Activated naive CD8-positive, alpha-beta T cell (primary cell): ENCODE measurements at regions not wholly inside any gene's neighbourhood (a gene's known extent, or its start where the extent isn't known, plus 50 kb on each side); places are given as distances from the start of the nearest gene placed in this dataset.

Experiments used
- H3K27ac Mint-ChIP-seq: one replicate; pipeline ENCODE4 v1.8.0; 2021; ENCODE audit warnings: mixed read lengths
- H3K27me3 Mint-ChIP-seq: one replicate; pipeline ENCODE4 v1.8.0; 2021; ENCODE audit warnings: mixed read lengths
- H3K36me3 Mint-ChIP-seq: one replicate; pipeline ENCODE4 v1.8.0; 2021; ENCODE audit warnings: mixed read lengths
- H3K4me1 Mint-ChIP-seq: one replicate; pipeline ENCODE4 v1.8.0; 2021; ENCODE audit warnings: low read depth, mixed read lengths
- H3K4me3 Mint-ChIP-seq: one replicate; pipeline ENCODE4 v1.8.0; 2021; ENCODE audit warnings: mild to moderate bottlenecking, mixed read lengths
- H3K9me3 Mint-ChIP-seq: one replicate; pipeline ENCODE4 v1.8.0; 2021; ENCODE audit warnings: low read depth, mixed read lengths

GRCh38 chr7:3238525-3239210 is 62.4 kb upstream of the SDK1 start:
- H3K36me3 Mint-ChIP-seq: peaks cover 7% of the 10 kb centered on the region
- H3K4me1 Mint-ChIP-seq: no peaks in the 10 kb centered on the region
- H3K27ac Mint-ChIP-seq: no peak overlapping the region
- H3K4me3 Mint-ChIP-seq: no peak overlapping the region
- H3K27me3 Mint-ChIP-seq: peaks cover 2% of the 10 kb centered on the region
- H3K9me3 Mint-ChIP-seq: peaks cover 10% of the 10 kb centered on the region

GRCh38 chr7:3239291-3239691 is 61.8 kb upstream of the SDK1 start:
- no peaks in the 10 kb centered on the region for H3K4me1 Mint-ChIP-seq
- H3K27me3 Mint-ChIP-seq: peaks cover 2% of the 10 kb centered on the region
- H3K27ac Mint-ChIP-seq: no peak overlapping the region

GRCh38 chr7:3240826-3241430 is 60.1 kb upstream of the SDK1 start:
- no peaks in the 10 kb centered on the region for H3K4me1 Mint-ChIP-seq
- H3K4me3 Mint-ChIP-seq: no peak overlapping the region

More at GRCh38 chr7:3239291-3239691, 61.8 kb upstream of the SDK1 start:
- Mint-ChIP-seq H3K9me3 (peaks cover 10% of the 10 kb centered on the region), H3K4me3 (no peak overlapping the region), H3K36me3 (peaks cover 7% of the 10 kb centered on the region)

GRCh38 chr7:3241686-3242258 is 59.3 kb upstream of the SDK1 start:
- H3K4me1 Mint-ChIP-seq: no peaks in the 10 kb centered on the region
- no peak overlapping the region for H3K27ac Mint-ChIP-seq
- H3K27me3 Mint-ChIP-seq: peaks cover 2% of the 10 kb centered on the region
- peaks cover 5% of the 10 kb centered on the region for H3K9me3 Mint-ChIP-seq
- no peak overlapping the region for H3K4me3 Mint-ChIP-seq
- H3K36me3 Mint-ChIP-seq: no peaks in the 10 kb centered on the region

More at GRCh38 chr7:3240826-3241430, 60.1 kb upstream of the SDK1 start:
- no peaks in the 10 kb centered on the region for H3K36me3 Mint-ChIP-seq
- peaks cover 2% of the 10 kb centered on the region for H3K27me3 Mint-ChIP-seq
- H3K27ac Mint-ChIP-seq: no peak overlapping the region
- no peaks in the 10 kb centered on the region for H3K9me3 Mint-ChIP-seq

GRCh38 chr7:3242398-3242972 is 58.6 kb upstream of the SDK1 start:
- H3K36me3 Mint-ChIP-seq: no peaks in the 10 kb centered on the region
- H3K27me3 Mint-ChIP-seq: no peaks in the 10 kb centered on the region
- no peak overlapping the region for H3K27ac Mint-ChIP-seq
- peaks cover 8% of the 10 kb centered on the region for H3K9me3 Mint-ChIP-seq
- no peak overlapping the region for H3K4me3 Mint-ChIP-seq
- H3K4me1 Mint-ChIP-seq: no peaks in the 10 kb centered on the region

GRCh38 chr7:3243256-3243655 is 57.8 kb upstream of the SDK1 start:
- Mint-ChIP-seq H3K27me3 (no peaks in the 10 kb centered on the region), H3K4me1 (no peaks in the 10 kb centered on the region), H3K4me3 (no peak overlapping the region), H3K9me3 (peaks cover 8% of the 10 kb centered on the region), H3K36me3 (no peaks in the 10 kb centered on the region), H3K27ac (no peak overlapping the region)

GRCh38 chr7:3243680-3244079 is 57.4 kb upstream of the SDK1 start:
- no peak overlapping the region for H3K27ac Mint-ChIP-seq
- H3K36me3 Mint-ChIP-seq: no peaks in the 10 kb centered on the region
- no peaks in the 10 kb centered on the region for H3K4me1 Mint-ChIP-seq
- no peaks in the 10 kb centered on the region for H3K27me3 Mint-ChIP-seq
- H3K4me3 Mint-ChIP-seq: no peak overlapping the region
- peaks cover 8% of the 10 kb centered on the region for H3K9me3 Mint-ChIP-seq

- H3K27ac Mint-ChIP-seq: no peak overlapping the region
- H3K4me3 Mint-ChIP-seq: no peak overlapping the region
- no peaks in the 10 kb centered on the region for H3K36me3 Mint-ChIP-seq
- no peaks in the 10 kb centered on the region for H3K4me1 Mint-ChIP-seq
- H3K9me3 Mint-ChIP-seq: peaks cover 8% of the 10 kb centered on the region
- no peaks in the 10 kb centered on the region for H3K27me3 Mint-ChIP-seq
Measured at GRCh38 chr7:3244241-3244814, 56.7 kb upstream of the SDK1 start.

GRCh38 chr7:3245077-3245476 is 56.0 kb upstream of the SDK1 start:
- no peaks in the 10 kb centered on the region for H3K4me1 Mint-ChIP-seq
- H3K27ac Mint-ChIP-seq: no peak overlapping the region
- no peak overlapping the region for H3K4me3 Mint-ChIP-seq

GRCh38 chr7:3245721-3246120 is 55.3 kb upstream of the SDK1 start:
- no peaks in the 10 kb centered on the region for H3K36me3 Mint-ChIP-seq
- no peaks in the 10 kb centered on the region for H3K4me1 Mint-ChIP-seq
- H3K27me3 Mint-ChIP-seq: no peaks in the 10 kb centered on the region
- no peak overlapping the region for H3K4me3 Mint-ChIP-seq
- H3K9me3 Mint-ChIP-seq: peaks cover 8% of the 10 kb centered on the region
- H3K27ac Mint-ChIP-seq: no peak overlapping the region

More at GRCh38 chr7:3245077-3245476, 56.0 kb upstream of the SDK1 start:
- no peaks in the 10 kb centered on the region for H3K27me3 Mint-ChIP-seq
- H3K9me3 Mint-ChIP-seq: peaks cover 8% of the 10 kb centered on the region
- H3K36me3 Mint-ChIP-seq: no peaks in the 10 kb centered on the region

GRCh38 chr7:3246127-3246526 is 54.9 kb upstream of the SDK1 start:
- Mint-ChIP-seq H3K4me3 (no peak overlapping the region), H3K36me3 (no peaks in the 10 kb centered on the region), H3K27me3 (no peaks in the 10 kb centered on the region)

GRCh38 chr7:3246651-3247050 is 54.4 kb upstream of the SDK1 start:
- H3K27ac Mint-ChIP-seq: no peak overlapping the region
- H3K9me3 Mint-ChIP-seq: peaks cover 8% of the 10 kb centered on the region
- H3K36me3 Mint-ChIP-seq: no peaks in the 10 kb centered on the region
- H3K27me3 Mint-ChIP-seq: no peaks in the 10 kb centered on the region
- H3K4me1 Mint-ChIP-seq: no peaks in the 10 kb centered on the region
- no peak overlapping the region for H3K4me3 Mint-ChIP-seq

More at GRCh38 chr7:3246127-3246526, 54.9 kb upstream of the SDK1 start:
- Mint-ChIP-seq H3K27ac (no peak overlapping the region), H3K4me1 (no peaks in the 10 kb centered on the region), H3K9me3 (peaks cover 8% of the 10 kb centered on the region)

- Mint-ChIP-seq H3K4me3 (no peak overlapping the region), H3K27ac (no peak overlapping the region), H3K36me3 (no peaks in the 10 kb centered on the region), H3K9me3 (peaks cover 8% of the 10 kb centered on the region), H3K4me1 (no peaks in the 10 kb centered on the region), H3K27me3 (peaks cover 2% of the 10 kb centered on the region)
Measured at GRCh38 chr7:3250725-3251124, 50.3 kb upstream of the SDK1 start.
